Gastroesophageal sphincter (tissue), 4 donors: ENCODE measurements at regions not wholly inside any gene's neighbourhood (a gene's known extent, or its start where the extent isn't known, plus 50 kb on each side); places are given as distances from the start of the nearest gene placed in this dataset.

ENCODE experiments used
- ATAC-seq: fragments of 150-250 bp; one replicate; pipeline ENCODE4 v1.9.1; 2016; ENCODE audit warnings: mild to moderate bottlenecking, moderate library complexity
- H3K27ac ChIP-seq, 4 donors: fragments of 200-600 bp; sonication (generic) in 3 of 4; 1 replicate in 3 of 4; 2 replicates in 1 of 4; pipeline ENCODE4 v1.5.1; 2016 to 2019
- H3K27me3 ChIP-seq: fragments of 200-600 bp; sonication (generic); one replicate; pipeline ENCODE4 v1.5.1; 2019
- H3K36me3 ChIP-seq, 2 donors: fragments of 200-600 bp; sonication (generic); one replicate each; pipeline ENCODE4 v1.5.1; 2019; ENCODE audit warnings: control low read depth in 1 of 2
- H3K4me1 ChIP-seq, 3 donors: fragments of 200-600 bp; sonication (generic); 1 replicate in 2 of 3; 2 replicates in 1 of 3; pipeline ENCODE4 v1.5.1; 2016 to 2019; ENCODE audit warnings: control low read depth in 2 of 3
- H3K4me3 ChIP-seq, 2 donors: fragments of 200-600 bp; sonication (generic); one replicate each; pipeline ENCODE4 v1.5.1; 2019; ENCODE audit warnings: mild to moderate bottlenecking in 1 of 2, moderate library complexity in 1 of 2
- H3K9me3 ChIP-seq, 3 donors: fragments of 200-600 bp; sonication (generic); one replicate each; pipeline ENCODE4 v1.5.1; 2017 to 2019; ENCODE audit warnings: control low read depth in 2 of 3
- EP300 ChIP-seq: sonication (generic); formaldehyde crosslinking; IDR thresholded peaks from one replicate; pipeline ENCODE4 v1.6.1; 2017; ENCODE audit warnings: antibody characterized with exemption, mild to moderate bottlenecking
- POLR2A ChIP-seq, 2 donors: fragments of 450-650 bp; IDR thresholded peaks; one replicate each; pipeline ENCODE4 v1.6.1; 2017; ENCODE audit warnings: antibody characterized with exemption in 2 of 2, mild to moderate bottlenecking in 2 of 2, moderate library complexity in 1 of 2
- POLR2AphosphoS5 ChIP-seq: sonication (generic); formaldehyde crosslinking; IDR thresholded peaks from one replicate; pipeline ENCODE4 v1.6.1; 2017; ENCODE audit warnings: antibody characterized with exemption
- WGBS, 2 donors: methylation state at CpG; one replicate each; pipeline ENCODE4 v1.1.5; 2018; ENCODE audit warnings: low coverage in 1 of 2; 5-methylcytosine and 5-hydroxymethylcytosine counted together
- TF ChIP-seq, protein P1 (sequence below), 4 experiments: fragments of 200-600 bp in 2 of 4; fragments of 450-650 bp in 2 of 4; sonication (generic) in 1 of 4; IDR thresholded peaks; one replicate each; pipeline ENCODE4 v1.5.1; 2017 to 2019; ENCODE audit warnings: antibody characterized with exemption in 4 of 4, mild to moderate bottlenecking in 2 of 4, moderate library complexity in 2 of 4

GRCh38 chr4:15354371-15355297 is 73.2 kb upstream of the C1QTNF7 start:
- 74 to 81% methylated on average over 4 to 6 of the region's 8 CpGs for WGBS, 2 donors
- H3K9me3 ChIP-seq, result no peaks in the 10 kb centered on the region
- no peaks in the 10 kb centered on the region for H3K36me3 ChIP-seq
- H3K27me3 ChIP-seq, result no peaks in the 10 kb centered on the region
- no peak overlapping the region for H3K4me3 ChIP-seq
- peak; percentile 61 for TF ChIP-seq POLR2AphosphoS5
- no peak for TF ChIP-seq EP300
- ATAC-seq, result peak; percentile 22
- H3K27ac ChIP-seq, result peak overlapping the region in 1 of 4 donors; percentile 10
- H3K4me1 ChIP-seq, result peaks cover 0 to 31% (median 2%) of the 10 kb centered on the region in 3 donors

- H3K9me3 ChIP-seq, result no peaks in the 10 kb centered on the region
- H3K27me3 ChIP-seq, result no peaks in the 10 kb centered on the region
- H3K36me3 ChIP-seq, result no peaks in the 10 kb centered on the region
- no peak for TF ChIP-seq EP300
- no peak for TF ChIP-seq POLR2A (IDR thresholded peaks at IDR 0.05)
- TF ChIP-seq POLR2AphosphoS5, result no peak
- TF ChIP-seq, protein P1, sequence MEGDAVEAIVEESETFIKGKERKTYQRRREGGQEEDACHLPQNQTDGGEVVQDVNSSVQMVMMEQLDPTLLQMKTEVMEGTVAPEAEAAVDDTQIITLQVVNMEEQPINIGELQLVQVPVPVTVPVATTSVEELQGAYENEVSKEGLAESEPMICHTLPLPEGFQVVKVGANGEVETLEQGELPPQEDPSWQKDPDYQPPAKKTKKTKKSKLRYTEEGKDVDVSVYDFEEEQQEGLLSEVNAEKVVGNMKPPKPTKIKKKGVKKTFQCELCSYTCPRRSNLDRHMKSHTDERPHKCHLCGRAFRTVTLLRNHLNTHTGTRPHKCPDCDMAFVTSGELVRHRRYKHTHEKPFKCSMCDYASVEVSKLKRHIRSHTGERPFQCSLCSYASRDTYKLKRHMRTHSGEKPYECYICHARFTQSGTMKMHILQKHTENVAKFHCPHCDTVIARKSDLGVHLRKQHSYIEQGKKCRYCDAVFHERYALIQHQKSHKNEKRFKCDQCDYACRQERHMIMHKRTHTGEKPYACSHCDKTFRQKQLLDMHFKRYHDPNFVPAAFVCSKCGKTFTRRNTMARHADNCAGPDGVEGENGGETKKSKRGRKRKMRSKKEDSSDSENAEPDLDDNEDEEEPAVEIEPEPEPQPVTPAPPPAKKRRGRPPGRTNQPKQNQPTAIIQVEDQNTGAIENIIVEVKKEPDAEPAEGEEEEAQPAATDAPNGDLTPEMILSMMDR (IDR thresholded peaks at IDR 0.05), result no peak
- no peak overlapping the region for H3K27ac ChIP-seq
- H3K4me3 ChIP-seq, result no peak overlapping the region
- ATAC-seq, result no peak
- 81 to 100% methylated on average over 1 to 2 of the region's 2 CpGs for WGBS, 2 donors
- H3K4me1 ChIP-seq, result peaks cover 0 to 7% (median 0%) of the 10 kb centered on the region in 3 donors
Observed at GRCh38 chr4:15361529-15361928, 66.3 kb upstream of the C1QTNF7 start.

DNA sequence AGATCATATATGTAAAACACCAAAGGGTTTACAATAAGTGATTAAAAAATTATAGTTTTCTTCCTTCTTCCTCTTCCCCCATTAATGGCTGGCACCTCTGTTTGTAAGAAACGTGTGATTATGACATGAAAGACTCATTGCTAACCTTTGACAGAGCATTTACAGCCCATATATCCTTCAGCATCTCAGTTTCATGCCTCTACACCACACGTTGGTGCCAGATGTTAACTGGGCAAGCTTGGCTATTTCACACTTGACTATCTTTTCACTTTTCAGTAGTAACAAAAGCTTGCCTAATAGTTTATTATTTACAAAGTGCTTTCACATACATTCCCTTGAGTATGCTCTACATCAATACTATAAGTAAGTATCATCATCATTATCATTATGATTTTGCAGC is 65.3 kb upstream of the C1QTNF7 start:
- peaks cover 0 to 8% (median 0%) of the 10 kb centered on the region in 3 donors for H3K4me1 ChIP-seq
- no peaks in the 10 kb centered on the region for H3K36me3 ChIP-seq
- H3K27me3 ChIP-seq, result no peaks in the 10 kb centered on the region
- H3K9me3 ChIP-seq, result no peaks in the 10 kb centered on the region
- TF ChIP-seq, protein P1 (IDR thresholded peaks at IDR 0.05), result no peak
- TF ChIP-seq POLR2A (IDR thresholded peaks at IDR 0.05) (no peak), EP300 (no peak), POLR2AphosphoS5 (no peak)
- WGBS, 2 donors, result 63 to 73% methylated on average over 2 of the region's 2 CpGs
- H3K4me3 ChIP-seq, result no peak overlapping the region
- H3K27ac ChIP-seq, result no peak overlapping the region
- no peak for ATAC-seq

GRCh38 chr4:15364183-15364582 is 63.6 kb upstream of the C1QTNF7 start:
- Histone ChIP-seq H3K27ac (no peak overlapping the region), H3K27me3 (no peaks in the 10 kb centered on the region), H3K4me1 (peaks cover 0 to 8% (median 0%) of the 10 kb centered on the region in 3 donors), H3K36me3 (no peaks in the 10 kb centered on the region), H3K4me3 (no peak overlapping the region), H3K9me3 (no peaks in the 10 kb centered on the region)
- no peak for TF ChIP-seq EP300
- TF ChIP-seq, protein P1 (IDR thresholded peaks at IDR 0.05), result no peak
- no peak for TF ChIP-seq POLR2A (IDR thresholded peaks at IDR 0.05)
- TF ChIP-seq POLR2AphosphoS5, result no peak
- no peak for ATAC-seq

- 13 to 38% methylated on average over 1 of the region's 1 CpG for WGBS, 2 donors
- Histone ChIP-seq H3K4me3 (no peak overlapping the region), H3K4me1 (peaks cover 0 to 16% (median 0%) of the 10 kb centered on the region in 3 donors), H3K27me3 (no peaks in the 10 kb centered on the region), H3K27ac (no peak overlapping the region), H3K36me3 (no peaks in the 10 kb centered on the region), H3K9me3 (no peaks in the 10 kb centered on the region)
- TF ChIP-seq, protein P1 (IDR thresholded peaks at IDR 0.05), result no peak
- TF ChIP-seq EP300 (no peak), POLR2AphosphoS5 (no peak), POLR2A (IDR thresholded peaks at IDR 0.05) (no peak)
- ATAC-seq, result no peak
Observed at GRCh38 chr4:15365641-15366040, 62.2 kb upstream of the C1QTNF7 start.
